ENCODE measurements at regions not wholly inside any gene's neighbourhood (a gene's known extent, or its start where the extent isn't known, plus 50 kb on each side); places are given as distances from the start of the nearest gene placed in this dataset.
A peak's percentile ranks its signal among the peaks of the same experiment; 100 is the strongest.
"Not testable (repeated sequence)": the region's sequence is repeated elsewhere in the genome, so short reads cannot be mapped to it uniquely, and the experiment has no call there.

DNA sequence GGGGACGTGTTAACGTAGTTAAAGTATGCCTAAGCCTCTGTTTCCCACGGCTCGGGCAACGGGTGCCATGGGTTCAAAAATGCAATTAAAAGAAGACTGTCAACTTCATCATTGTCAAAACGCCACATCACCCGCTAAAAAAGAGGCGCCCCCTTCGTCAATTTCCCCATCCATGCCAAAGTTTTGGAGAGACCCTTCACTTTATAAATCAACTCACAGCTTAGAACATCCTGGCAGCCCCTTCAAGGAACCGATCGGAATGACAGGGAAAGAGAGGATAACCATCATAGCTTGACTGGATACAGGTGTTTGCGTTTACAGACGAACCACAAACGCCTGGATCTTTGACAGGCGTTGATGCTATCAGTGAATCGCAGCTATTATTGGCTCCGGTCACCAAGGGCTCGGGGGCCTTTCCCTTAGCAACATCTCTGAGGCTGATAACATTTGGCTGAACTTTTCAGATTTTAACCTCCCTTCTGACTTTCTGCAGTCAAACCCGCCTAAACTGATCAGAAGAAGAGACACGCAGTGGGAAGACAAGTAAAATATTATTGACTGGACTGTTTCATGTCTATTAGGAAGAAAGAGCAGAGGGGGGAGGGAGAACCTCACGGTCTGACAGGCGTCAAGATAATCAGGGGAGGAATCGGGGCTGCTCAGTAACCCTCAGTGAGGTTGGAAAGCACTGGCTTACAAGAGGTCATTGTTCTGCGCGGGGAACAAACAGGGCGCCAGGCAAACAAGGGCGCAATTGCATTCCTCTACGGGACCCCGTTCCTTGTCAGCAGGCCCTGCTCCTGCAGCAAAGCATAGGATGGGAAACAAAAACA, 322.5 kb upstream of the ZNF507 start:
- peak; percentile 69 for DNase-seq (ENCODE audit: low spot score)

- DNase-seq (ENCODE audit: low spot score), result no peak
Observed at GRCh38 chr19:32023564-32023832, 321.9 kb upstream of the ZNF507 start.

DNA sequence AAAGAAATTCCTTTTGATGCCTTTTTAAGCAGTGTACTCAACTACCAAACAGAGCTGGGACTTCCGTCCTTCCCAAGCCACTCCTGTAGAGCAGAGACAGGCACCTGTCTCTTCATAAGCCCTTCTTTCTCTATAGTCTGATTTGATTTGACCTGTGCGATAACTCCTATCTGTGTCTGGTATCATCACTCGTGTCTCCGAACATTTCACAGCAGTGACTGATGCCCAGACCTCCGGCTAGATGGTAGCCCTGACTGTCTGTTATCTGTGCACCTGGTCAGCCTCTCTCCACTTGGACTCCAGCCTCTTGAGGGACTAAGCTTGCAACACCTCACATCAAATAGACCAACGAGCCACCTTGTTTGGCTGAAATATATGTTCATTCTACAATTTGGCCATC, 316.2 kb upstream of the ZNF507 start:
- DNase-seq (ENCODE audit: low spot score), result peak; percentile 59

GRCh38 chr19:32032561-32032960, 312.8 kb upstream of the ZNF507 start:
- DNase-seq (ENCODE audit: low spot score), result no peak

GRCh38 chr19:32035626-32036025, 309.8 kb upstream of the ZNF507 start:
- no peak for DNase-seq (ENCODE audit: low spot score)

DNA sequence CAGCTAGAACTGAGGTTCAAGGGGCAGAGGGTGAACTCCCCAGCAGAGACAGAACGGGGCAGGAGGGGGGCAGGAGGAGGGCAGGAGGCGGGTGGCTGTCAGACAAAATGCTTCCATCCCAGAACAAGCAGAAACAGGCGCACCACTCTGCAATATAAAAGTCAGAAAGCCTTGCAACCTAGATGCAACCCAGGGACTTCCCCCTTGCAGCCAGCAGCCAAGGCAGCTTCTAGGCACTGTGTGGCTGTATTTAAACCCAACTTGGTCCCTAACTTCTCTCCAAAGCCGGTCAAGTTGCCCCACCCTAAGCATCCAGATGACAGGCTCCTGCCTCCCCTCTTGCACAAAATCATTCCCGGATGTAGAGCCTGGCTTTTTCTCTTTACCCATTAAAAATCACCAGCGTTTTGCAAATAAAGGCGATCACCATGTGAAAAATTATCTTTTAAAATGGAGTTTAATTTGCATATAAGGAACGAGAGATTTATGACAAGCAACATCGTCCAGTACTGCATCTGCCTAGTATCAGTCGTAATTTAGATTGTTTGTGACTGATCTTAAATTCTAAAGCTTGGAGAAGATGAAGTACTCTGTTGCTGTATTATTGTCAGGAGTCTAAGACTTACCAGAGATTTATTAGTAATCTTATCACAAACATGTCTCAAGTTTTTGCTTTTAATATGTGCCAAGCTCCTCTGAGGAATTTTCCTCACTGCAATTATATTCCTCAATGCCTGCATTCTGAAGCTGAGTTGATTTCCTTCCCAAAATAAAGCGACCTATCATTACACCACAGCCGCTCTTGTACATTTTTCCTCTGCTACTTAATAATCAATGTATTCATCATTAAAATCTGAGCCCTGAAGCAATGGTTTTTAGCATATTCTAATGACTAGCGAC, 307.1 kb upstream of the ZNF507 start:
- no peak for DNase-seq (ENCODE audit: low spot score)

- no peak for DNase-seq (ENCODE audit: low spot score)
Observed at GRCh38 chr19:32038961-32039360, 306.4 kb upstream of the ZNF507 start.

DNA sequence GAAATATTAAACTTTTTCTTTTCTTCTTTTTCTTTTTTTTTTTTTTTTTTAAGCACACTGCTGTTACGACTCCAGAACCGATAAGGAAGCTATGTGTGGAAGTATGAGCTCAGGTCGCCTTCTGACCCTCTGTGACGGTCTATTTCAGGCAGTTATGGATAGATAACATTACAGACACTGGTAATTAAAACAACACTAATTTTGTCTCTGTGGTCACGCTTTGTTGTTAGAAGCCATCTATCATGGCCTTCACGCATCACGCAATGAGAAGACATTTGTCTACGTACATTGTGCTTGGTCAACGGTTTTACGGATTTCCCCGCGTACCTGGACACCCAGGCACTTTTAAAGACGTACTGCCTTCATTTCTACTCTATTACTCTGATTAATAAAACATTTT, 306.0 kb upstream of the ZNF507 start:
- no peak for DNase-seq (ENCODE audit: low spot score)

DNA sequence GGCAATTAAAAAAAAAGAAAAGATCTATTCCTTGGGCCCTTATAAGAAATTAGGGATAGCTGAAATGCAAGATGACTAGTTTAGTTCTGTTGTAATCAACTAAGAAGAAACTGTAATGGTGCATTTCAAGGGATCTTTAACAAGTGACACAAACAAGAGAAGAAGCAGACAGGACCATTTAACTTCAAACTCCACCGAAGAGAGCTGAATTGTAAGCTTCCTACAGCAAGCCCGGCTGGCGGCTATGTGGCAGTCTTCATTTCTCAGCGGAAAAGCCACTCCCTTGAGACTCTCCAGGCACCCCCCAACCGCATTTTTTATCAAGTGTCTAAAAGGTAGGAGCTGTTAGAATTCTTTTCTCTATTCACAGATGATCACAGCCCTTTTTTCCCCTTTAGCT, 305.2 kb upstream of the ZNF507 start:
- no peak for DNase-seq (ENCODE audit: low spot score)

- DNase-seq (ENCODE audit: low spot score), result peak; percentile 13
Observed at GRCh38 chr19:32041681-32042292, 303.6 kb upstream of the ZNF507 start.

- no peak for DNase-seq (ENCODE audit: low spot score)
Observed at GRCh38 chr19:32047788-32048187, 297.6 kb upstream of the ZNF507 start.

- DNase-seq (ENCODE audit: low spot score), result no peak
Observed at GRCh38 chr19:32053376-32053775, 292.0 kb upstream of the ZNF507 start.

- no peak for DNase-seq (ENCODE audit: low spot score)
Observed at GRCh38 chr19:32053861-32054260, 291.5 kb upstream of the ZNF507 start.

DNA sequence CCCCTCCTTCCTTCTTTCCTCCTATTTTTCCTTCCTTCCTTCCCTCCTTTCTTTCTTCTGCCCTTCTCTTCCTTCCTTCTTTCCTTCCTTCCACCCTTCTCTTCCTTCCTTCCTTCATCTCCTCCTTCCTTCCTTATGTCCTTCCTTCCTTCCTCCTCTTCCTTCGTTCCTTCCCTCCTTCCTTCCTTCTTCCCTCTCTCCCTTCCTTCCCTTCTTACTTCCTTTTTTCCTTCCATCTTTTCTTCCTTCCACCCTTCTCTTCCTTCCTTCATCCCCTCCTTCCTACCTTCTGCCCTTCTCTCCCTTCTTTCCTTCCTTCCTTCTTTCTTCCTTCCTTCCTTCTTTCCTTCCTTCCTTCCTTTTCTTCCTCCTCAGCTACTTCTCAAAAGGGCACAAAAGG, 287.3 kb upstream of the ZNF507 start:
- no peak for DNase-seq (ENCODE audit: low spot score)

GRCh38 chr19:32061315-32061714, 284.1 kb upstream of the ZNF507 start:
- no peak for DNase-seq (ENCODE audit: low spot score)

- no peak for DNase-seq (ENCODE audit: low spot score)
Observed at GRCh38 chr19:32063601-32064000, 281.8 kb upstream of the ZNF507 start.

GRCh38 chr19:32066056-32066455, 279.4 kb upstream of the ZNF507 start:
- DNase-seq (ENCODE audit: low spot score), result no peak

- DNase-seq (ENCODE audit: low spot score), result peak; percentile 10
Observed at GRCh38 chr19:32067685-32068084, 277.7 kb upstream of the ZNF507 start.

DNA sequence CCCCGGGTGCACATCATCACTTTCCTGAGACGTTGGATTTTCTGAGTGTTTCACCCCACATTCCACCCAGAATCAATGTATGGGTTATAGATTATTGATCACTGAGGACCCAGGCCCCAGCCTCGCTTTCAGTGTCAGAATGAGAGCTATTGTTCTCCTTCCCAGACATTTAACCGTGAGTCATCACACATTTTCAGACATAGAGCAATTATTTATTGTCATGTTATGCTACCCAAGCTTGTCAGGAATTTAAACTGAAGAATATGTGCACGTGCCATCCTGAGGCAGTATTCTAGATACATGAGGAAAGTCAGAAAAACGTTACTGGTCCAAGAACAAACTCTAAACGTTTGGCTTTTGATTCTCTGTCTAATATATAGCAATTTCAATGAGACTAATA, 276.6 kb upstream of the ZNF507 start:
- DNase-seq (ENCODE audit: low spot score), result no peak

DNA sequence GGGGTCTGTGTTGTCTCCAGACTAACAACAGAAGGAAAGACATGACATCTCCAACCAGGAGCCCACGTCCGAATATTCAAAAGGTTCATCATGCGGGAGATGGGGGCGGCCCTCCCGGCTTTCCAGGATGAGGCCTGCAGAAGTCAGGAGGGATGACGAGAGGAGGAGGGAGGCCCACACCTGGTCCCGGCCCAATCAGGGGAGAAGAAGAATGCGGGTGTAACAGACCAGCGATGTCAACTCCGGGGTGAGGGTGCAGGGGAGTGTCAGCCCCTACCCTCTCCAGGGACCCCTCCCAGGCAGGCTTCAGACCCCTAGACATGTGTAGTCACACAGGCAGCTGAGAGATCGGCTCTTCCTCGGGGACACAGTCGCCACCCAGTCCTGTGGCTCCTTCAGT, 275.3 kb upstream of the ZNF507 start:
- DNase-seq (ENCODE audit: low spot score), result no peak

DNA sequence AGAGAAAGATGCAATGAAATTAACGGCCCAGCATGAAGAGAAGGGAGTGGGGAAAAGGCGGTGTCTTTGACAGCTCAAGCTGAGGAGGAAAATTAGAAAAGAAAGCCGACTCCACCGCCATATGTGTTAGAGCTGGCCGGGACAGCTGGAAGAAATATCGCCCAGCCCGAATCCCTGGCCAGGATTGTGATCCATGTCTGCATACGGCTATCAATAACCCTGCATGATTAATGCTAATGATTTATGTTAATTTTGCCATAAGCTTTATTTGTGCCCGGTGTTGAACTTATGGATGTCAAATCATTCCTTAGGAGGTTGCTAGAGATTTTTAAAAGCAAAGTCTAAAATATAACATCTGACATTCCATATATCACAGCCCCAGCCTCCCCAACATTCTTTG, 263.4 kb upstream of the ZNF507 start:
- no peak for DNase-seq (ENCODE audit: low spot score)

DNA sequence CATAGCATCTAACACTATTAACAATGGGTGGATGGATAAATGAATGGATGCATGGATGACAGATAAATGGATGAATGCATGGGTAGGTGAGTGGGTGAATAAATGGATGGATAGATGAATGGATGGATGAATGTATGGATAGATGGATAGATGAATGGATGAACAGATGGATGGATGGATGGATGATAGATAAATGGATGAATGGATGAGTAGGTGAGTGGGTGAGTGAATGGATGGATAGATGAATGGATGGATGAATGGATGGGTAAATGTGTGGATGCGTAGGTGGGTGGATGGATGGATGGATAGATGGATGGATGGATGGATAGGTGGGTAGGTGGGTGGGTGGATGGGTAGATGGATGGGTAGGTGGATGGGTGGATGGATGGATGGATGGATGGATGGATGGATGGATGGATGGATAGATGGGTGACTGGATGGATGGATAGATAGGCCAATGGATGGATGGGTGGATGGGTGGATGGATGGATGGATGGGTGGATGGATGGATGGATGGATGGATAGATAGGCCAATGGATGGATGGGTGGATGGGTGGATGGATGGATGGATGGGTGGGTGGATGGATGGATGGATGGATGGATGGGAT, 260.6 kb upstream of the ZNF507 start:
- not testable (repeated sequence) for DNase-seq (ENCODE audit: low spot score)
